Activated T-cell treated with anti-CD3 and anti-CD28 coated beads, Interleukin-2, amount 50 U/mL, for 72 hours (primary cell): ENCODE measurements at regions not wholly inside any gene's neighbourhood (a gene's known extent, or its start where the extent isn't known, plus 50 kb on each side); places are given as distances from the start of the nearest gene placed in this dataset.
"Not testable (repeated sequence)": the region's sequence is repeated elsewhere in the genome, so short reads cannot be mapped to it uniquely, and the experiment has no call there.

ENCODE experiments used
- ATAC-seq, 2 donors: fragments of 150-1000 bp; cut with Tn5 transposase; replicated peaks in 1 of 2; 2 replicates each; pipeline ENCODE4 v1.10.0; 2021; ENCODE audit warnings: moderate library complexity in 2 of 2, mild to moderate bottlenecking in 1 of 2
- DNase-seq, 2 donors: peaks; one replicate each; pipeline ENCODE4 v3.0.0; 2021 to 2022; ENCODE audit warnings: mixed read lengths in 1 of 2
- H3K27ac Mint-ChIP-seq: one replicate; pipeline ENCODE4 v1.8.0; 2022; ENCODE audit warnings: mild to moderate bottlenecking, moderate library complexity, mixed read lengths
- H3K27me3 Mint-ChIP-seq: one replicate; pipeline ENCODE4 v1.8.0; 2022; ENCODE audit warnings: low read depth, mixed read lengths
- H3K36me3 Mint-ChIP-seq, 2 donors: one replicate each; pipeline ENCODE4 v1.8.0; 2022; ENCODE audit warnings: mixed read lengths in 2 of 2, mild to moderate bottlenecking in 1 of 2; ENCODE audit not compliant: insufficient read depth in 2 of 2
- H3K4me1 Mint-ChIP-seq: one replicate; pipeline ENCODE4 v1.8.0; 2022; ENCODE audit warnings: low read depth, mixed read lengths
- H3K4me3 Mint-ChIP-seq, 2 donors: one replicate each; pipeline ENCODE4 v1.8.0; 2022; ENCODE audit warnings: mild to moderate bottlenecking in 2 of 2, mixed read lengths in 2 of 2, moderate library complexity in 2 of 2
- H3K9me3 Mint-ChIP-seq, 2 donors: one replicate each; pipeline ENCODE4 v1.8.0; 2022; ENCODE audit warnings: mixed read lengths in 2 of 2

GRCh38 chr4:138632856-138633579, 382.6 kb upstream of the NOCT start:
- Mint-ChIP-seq H3K27me3 (no peaks in the 10 kb centered on the region), H3K4me1 (no peaks in the 10 kb centered on the region), H3K9me3 (peaks cover 0 to 5% of the 10 kb centered on the region in 2 donors), H3K27ac (no peak overlapping the region), H3K4me3 (no peak overlapping the region), H3K36me3 (no peaks in the 10 kb centered on the region)
- DNase-seq: no peak
- no peak for ATAC-seq

GRCh38 chr4:138630666-138631065, 384.9 kb upstream of the NOCT start:
- DNase-seq (no peak), ATAC-seq (no peak)
- H3K9me3 Mint-ChIP-seq: peaks cover 0 to 5% of the 10 kb centered on the region in 2 donors
- no peak overlapping the region for H3K27ac Mint-ChIP-seq
- no peak overlapping the region for H3K4me3 Mint-ChIP-seq
- H3K36me3 Mint-ChIP-seq: no peaks in the 10 kb centered on the region
- H3K27me3 Mint-ChIP-seq: no peaks in the 10 kb centered on the region
- no peaks in the 10 kb centered on the region for H3K4me1 Mint-ChIP-seq

- ATAC-seq (no peak), DNase-seq (no peak)
- H3K36me3 Mint-ChIP-seq: no peaks in the 10 kb centered on the region
- no peaks in the 10 kb centered on the region for H3K4me1 Mint-ChIP-seq
- H3K9me3 Mint-ChIP-seq: peaks cover 0 to 5% of the 10 kb centered on the region in 2 donors
- H3K27me3 Mint-ChIP-seq: no peaks in the 10 kb centered on the region
- no peak overlapping the region for H3K27ac Mint-ChIP-seq
- H3K4me3 Mint-ChIP-seq: no peak overlapping the region
These were observed 385.9 kb upstream of the NOCT start for GRCh38 chr4:138629669-138630068.

- ATAC-seq: no peak
- Mint-ChIP-seq H3K27me3 (no peaks in the 10 kb centered on the region), H3K4me3 (no peak overlapping the region), H3K27ac (no peak overlapping the region), H3K9me3 (no peaks in the 10 kb centered on the region), H3K4me1 (no peaks in the 10 kb centered on the region), H3K36me3 (no peaks in the 10 kb centered on the region)
- DNase-seq: no peak
These were observed 384.9 kb upstream of the SLC7A11 start for GRCh38 chr4:138627096-138627495.

- H3K9me3 Mint-ChIP-seq, H3K36me3 Mint-ChIP-seq, H3K27me3 Mint-ChIP-seq, H3K4me1 Mint-ChIP-seq, H3K27ac Mint-ChIP-seq, ATAC-seq, H3K4me3 Mint-ChIP-seq, DNase-seq: not testable (repeated sequence)
These were observed 380.2 kb upstream of the SLC7A11 start for GRCh38 chr4:138622362-138622761.

GRCh38 chr4:138616775-138617174, 374.6 kb upstream of the SLC7A11 start:
- peaks cover 3 to 8% of the 10 kb centered on the region in 2 donors for H3K9me3 Mint-ChIP-seq
- ATAC-seq (no peak), DNase-seq (no peak)
- H3K4me3 Mint-ChIP-seq: no peak overlapping the region
- no peaks in the 10 kb centered on the region for H3K4me1 Mint-ChIP-seq
- H3K27ac Mint-ChIP-seq: no peak overlapping the region
- peaks cover 0 to 2% of the 10 kb centered on the region in 2 donors for H3K36me3 Mint-ChIP-seq
- H3K27me3 Mint-ChIP-seq: no peaks in the 10 kb centered on the region

- Mint-ChIP-seq H3K27me3 (no peaks in the 10 kb centered on the region), H3K9me3 (peaks cover 3 to 6% of the 10 kb centered on the region in 2 donors), H3K4me3 (no peak overlapping the region), H3K36me3 (peaks cover 0 to 2% of the 10 kb centered on the region in 2 donors), H3K27ac (no peak overlapping the region), H3K4me1 (no peaks in the 10 kb centered on the region)
- ATAC-seq (no peak), DNase-seq (no peak)
These were observed 372.4 kb upstream of the SLC7A11 start for GRCh38 chr4:138614398-138615142.

GRCh38 chr4:138612428-138612827, 370.3 kb upstream of the SLC7A11 start:
- Mint-ChIP-seq H3K9me3 (peaks cover 0 to 2% of the 10 kb centered on the region in 2 donors), H3K27me3 (no peaks in the 10 kb centered on the region), H3K4me1 (no peaks in the 10 kb centered on the region), H3K27ac (no peak overlapping the region), H3K36me3 (no peaks in the 10 kb centered on the region), H3K4me3 (no peak overlapping the region)
- no peak for DNase-seq
- ATAC-seq: no peak

- no peaks in the 10 kb centered on the region for H3K4me1 Mint-ChIP-seq
- H3K4me3 Mint-ChIP-seq: no peak overlapping the region
- peaks cover 0 to 2% of the 10 kb centered on the region in 2 donors for H3K9me3 Mint-ChIP-seq
- ATAC-seq (no peak), DNase-seq (no peak)
- no peak overlapping the region for H3K27ac Mint-ChIP-seq
- H3K36me3 Mint-ChIP-seq: no peaks in the 10 kb centered on the region
- no peaks in the 10 kb centered on the region for H3K27me3 Mint-ChIP-seq
These were observed 369.6 kb upstream of the SLC7A11 start for GRCh38 chr4:138611721-138612120.

GRCh38 chr4:138611017-138611416, 368.9 kb upstream of the SLC7A11 start:
- H3K4me3 Mint-ChIP-seq: no peak overlapping the region
- no peak for DNase-seq
- no peaks in the 10 kb centered on the region for H3K4me1 Mint-ChIP-seq
- H3K27ac Mint-ChIP-seq: no peak overlapping the region
- no peak for ATAC-seq
- no peaks in the 10 kb centered on the region for H3K27me3 Mint-ChIP-seq
- no peaks in the 10 kb centered on the region for H3K36me3 Mint-ChIP-seq
- H3K9me3 Mint-ChIP-seq: peaks cover 0 to 2% of the 10 kb centered on the region in 2 donors

- DNase-seq (no peak), ATAC-seq (no peak)
- H3K9me3 Mint-ChIP-seq: peaks cover 0 to 2% of the 10 kb centered on the region in 2 donors
- no peaks in the 10 kb centered on the region for H3K36me3 Mint-ChIP-seq
- no peaks in the 10 kb centered on the region for H3K27me3 Mint-ChIP-seq
- H3K4me3 Mint-ChIP-seq: no peak overlapping the region
- H3K4me1 Mint-ChIP-seq: no peaks in the 10 kb centered on the region
- no peak overlapping the region for H3K27ac Mint-ChIP-seq
These were observed 367.8 kb upstream of the SLC7A11 start for GRCh38 chr4:138609943-138610350.

- Mint-ChIP-seq H3K27ac (no peak overlapping the region), H3K9me3 (peaks cover 2 to 9% of the 10 kb centered on the region in 2 donors), H3K36me3 (no peaks in the 10 kb centered on the region), H3K27me3 (no peaks in the 10 kb centered on the region), H3K4me3 (no peak overlapping the region), H3K4me1 (no peaks in the 10 kb centered on the region)
- no peak for DNase-seq
- ATAC-seq: no peak
These were observed 362.4 kb upstream of the SLC7A11 start for GRCh38 chr4:138604556-138604955.

GRCh38 chr4:138602664-138603063, 360.5 kb upstream of the SLC7A11 start:
- Mint-ChIP-seq H3K4me3 (no peak overlapping the region), H3K27ac (no peak overlapping the region), H3K27me3 (no peaks in the 10 kb centered on the region), H3K4me1 (no peaks in the 10 kb centered on the region), H3K9me3 (peaks cover 2 to 9% of the 10 kb centered on the region in 2 donors), H3K36me3 (no peaks in the 10 kb centered on the region)
- DNase-seq (no peak), ATAC-seq (no peak)
